ENCODE measurements at regions not wholly inside any gene's neighbourhood (a gene's known extent, or its start where the extent isn't known, plus 50 kb on each side); places are given as distances from the start of the nearest gene placed in this dataset.

- ATAC-seq = peak; percentile 80
- CTCF ChIA-PET = interaction anchor here (0.9 to 1.3 kb wide), 2 partner anchors 57 to 59 kb away, joined by 5 read pairs; no protein-coding TSS in a partner anchor
- no peak for FAIRE-seq
- Histone ChIP-seq H3K27ac (peak overlapping the region; percentile 50 to 71; a peak in 4 of 6 replicates), H3K4me2 (peak overlapping the region; percentile 47), H3K4me1 (no peaks in the 10 kb centered on the region; the same call in 2 of the 3 replicates), H3K9me3 (no peaks in the 10 kb centered on the region), H3K4me3 (no peak overlapping the region)
- peak in 1 of 2 experiments; percentile 51 for DNase-seq (ENCODE audit: low read depth in 1 of 2, low spot score in 1 of 2)
- TF ChIP-seq RFX5 (IDR thresholded peaks at IDR 0.05) = no peak
- no peak for TF ChIP-seq EHMT2 (IDR thresholded peaks at IDR 0.05; ENCODE audit: low read depth)
- TF ChIP-seq JUN (IDR thresholded peaks at IDR 0.05) = no peak
- no peak for TF ChIP-seq MAX (IDR thresholded peaks at IDR 0.05)
- no peak for TF ChIP-seq RARB (CRISPR knock-in tag; IDR thresholded peaks at IDR 0.05)
- WGBS (ENCODE audit: missing lambda C conversion rate) = 13% methylated on average over 3 of the region's 4 CpGs
- POLR2A ChIA-PET = no interaction called here
Observed at GRCh38 chrX:111041018-111041462, 55.0 kb upstream of the PAK3 start.

- H3K9me3 ChIP-seq = no peaks in the 10 kb centered on the region
- H3K27ac ChIP-seq = peak overlapping the region; percentile 50 to 71; a peak in 5 of 6 replicates
- ATAC-seq (peak; percentile 69 to 72; a peak in 4 of 6 replicates), DNase-seq (ENCODE audit: low read depth in 1 of 2, low spot score in 1 of 2) (peak in 1 of 2 experiments; percentile 11), FAIRE-seq (no peak)
- TF ChIP-seq HOXA7 (CRISPR knock-in tag; IDR thresholded peaks at IDR 0.05) = no peak
- TF ChIP-seq KDM5A (IDR thresholded peaks at IDR 0.05) = no peak
- no peak for TF ChIP-seq MAFK (IDR thresholded peaks at IDR 0.05; ENCODE audit: partially characterized antibody)
- TF ChIP-seq NPAS2 (CRISPR knock-in tag; IDR thresholded peaks at IDR 0.05; ENCODE audit: borderline replicate concordance) = no peak
- TF ChIP-seq POLR2A (IDR thresholded peaks at IDR 0.05; ENCODE audit: low read length) = no peak
- no peak for TF ChIP-seq PBX3 (IDR thresholded peaks at IDR 0.05)
- CTCF ChIA-PET = interaction anchor here (0.9 to 1.3 kb wide), 2 partner anchors 58 to 60 kb away, joined by 5 read pairs; no protein-coding TSS in a partner anchor
- no peaks in the 10 kb centered on the region; the same call in 2 of the 3 replicates for H3K4me1 ChIP-seq
- 1% methylated on average over 3 of the region's 3 CpGs for WGBS (ENCODE audit: missing lambda C conversion rate)
- H3K4me3 ChIP-seq = no peak overlapping the region
- H3K4me2 ChIP-seq = peak overlapping the region; percentile 47
- POLR2A ChIA-PET = no interaction called here
Observed at GRCh38 chrX:111040377-111041017, 55.5 kb upstream of the PAK3 start.

- ChIA-PET POLR2A (no interaction called here), CTCF (interaction anchor here (1.0 kb wide), 1 partner anchor 59 kb away, joined by 3 read pairs; no protein-coding TSS in a partner anchor)
- ATAC-seq (no peak), FAIRE-seq (no peak), DNase-seq (ENCODE audit: low read depth in 1 of 2, low spot score in 1 of 2) (no peak)
- 8% methylated on average over 2 of the region's 2 CpGs for WGBS (ENCODE audit: missing lambda C conversion rate)
- H3K4me3 ChIP-seq = no peak overlapping the region
- H3K9me3 ChIP-seq = no peaks in the 10 kb centered on the region
- no peak overlapping the region for H3K4me2 ChIP-seq
- no peaks in the 10 kb centered on the region; the same call in 2 of the 3 replicates for H3K4me1 ChIP-seq
- TF ChIP-seq HEYL (CRISPR knock-in tag; IDR thresholded peaks at IDR 0.05) (no peak), USF2 (IDR thresholded peaks at IDR 0.05) (no peak), E2F6 (IDR thresholded peaks at IDR 0.05; ENCODE audit: borderline replicate concordance, low read depth) (no peak), NPAS2 (CRISPR knock-in tag; IDR thresholded peaks at IDR 0.05; ENCODE audit: borderline replicate concordance) (no peak), MAZ (IDR thresholded peaks at IDR 0.05; ENCODE audit: borderline replicate concordance, low read depth, low read length) (no peak), RFX5 (IDR thresholded peaks at IDR 0.05) (no peak), ATOH8 (CRISPR knock-in tag; IDR thresholded peaks at IDR 0.05; ENCODE audit: low read depth) (no peak), ZC3H11A (IDR thresholded peaks at IDR 0.05) (no peak), TP53 (CRISPR knock-in tag; IDR thresholded peaks at IDR 0.05) (no peak), RNF2 (IDR thresholded peaks at IDR 0.05; ENCODE audit: borderline replicate concordance, low read depth) (no peak), BHLHE40 (IDR thresholded peaks at IDR 0.05; ENCODE audit: low read depth, low read length) (no peak), ZNF302 (CRISPR knock-in tag; IDR thresholded peaks at IDR 0.05) (no peak), EHF (CRISPR knock-in tag; IDR thresholded peaks at IDR 0.05) (no peak), HES2 (IDR thresholded peaks at IDR 0.05) (no peak), KDM1A (IDR thresholded peaks at IDR 0.05; ENCODE audit: low read depth) (no peak)
- 0 out of 6 replicates have a peak overlapping the region, but pooled peaks have one; percentile 21 to 24 for H3K27ac ChIP-seq
Observed at GRCh38 chrX:111039606-111040005, 56.4 kb upstream of the PAK3 start.
